ENCODE measurements at regions not wholly inside any gene's neighbourhood (a gene's known extent, or its start where the extent isn't known, plus 50 kb on each side); places are given as distances from the start of the nearest gene placed in this dataset.
"Not testable (repeated sequence)": the region's sequence is repeated elsewhere in the genome, so short reads cannot be mapped to it uniquely, and the experiment has no call there.

GRCh38 chr2:138319616-138320015 is 182.0 kb upstream of the SPOPL start:
- DNase-seq (ENCODE audit: low read depth), result no peak

- no peak for DNase-seq (ENCODE audit: low read depth)
These were observed 180.1 kb upstream of the SPOPL start for GRCh38 chr2:138321458-138321857.

GRCh38 chr2:138323382-138324067 is 178.0 kb upstream of the SPOPL start:
- no peak for DNase-seq (ENCODE audit: low read depth)

GRCh38 chr2:138324068-138324771 is 177.3 kb upstream of the SPOPL start:
- DNase-seq (ENCODE audit: low read depth), result no peak

GRCh38 chr2:138327967-138328366 is 173.6 kb upstream of the SPOPL start:
- DNase-seq (ENCODE audit: low read depth), result peak; percentile 27

DNA sequence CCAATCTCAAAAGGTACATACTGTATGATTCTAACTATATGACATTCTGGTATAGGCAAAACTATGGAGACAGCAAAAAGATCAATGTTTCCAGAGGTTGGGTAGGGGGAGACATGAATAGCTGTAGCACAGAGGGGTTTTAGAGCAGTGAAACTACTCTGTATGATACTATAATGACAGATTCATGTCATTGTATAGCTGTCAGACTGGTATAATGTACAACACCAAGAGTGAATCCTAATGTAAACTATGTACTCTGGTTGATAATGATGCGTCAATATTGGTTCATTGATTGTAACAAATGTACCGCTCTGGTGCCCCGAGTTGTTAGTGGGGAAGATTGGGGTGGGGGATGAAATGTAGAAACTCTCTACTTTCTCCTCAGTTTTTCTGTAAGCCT is 172.4 kb upstream of the SPOPL start:
- no peak for DNase-seq (ENCODE audit: low read depth)

GRCh38 chr2:138329591-138329990 is 172.0 kb upstream of the SPOPL start:
- no peak for DNase-seq (ENCODE audit: low read depth)

DNA sequence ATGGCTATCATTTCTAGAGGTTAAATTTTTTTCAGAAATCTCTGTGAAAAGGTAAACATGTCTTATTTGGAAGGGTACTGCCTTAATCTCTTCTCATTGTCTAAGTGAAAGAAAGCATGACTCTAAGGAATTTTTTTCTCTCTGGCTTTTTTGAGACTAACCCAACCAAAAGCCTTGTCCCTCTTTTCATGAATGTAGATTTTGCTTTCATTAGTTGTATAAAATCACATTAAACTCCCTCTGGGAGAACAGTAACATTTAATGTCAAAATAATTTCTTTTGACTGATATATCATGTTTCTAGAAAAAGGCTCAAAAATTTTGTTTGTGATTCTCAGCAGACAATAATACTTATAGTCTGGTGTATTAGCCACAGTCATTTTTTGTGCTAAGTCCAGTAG is 168.4 kb upstream of the SPOPL start:
- DNase-seq (ENCODE audit: low read depth), result no peak

- no peak for DNase-seq (ENCODE audit: low read depth)
These were observed 167.9 kb upstream of the SPOPL start for GRCh38 chr2:138333677-138334076.

DNA sequence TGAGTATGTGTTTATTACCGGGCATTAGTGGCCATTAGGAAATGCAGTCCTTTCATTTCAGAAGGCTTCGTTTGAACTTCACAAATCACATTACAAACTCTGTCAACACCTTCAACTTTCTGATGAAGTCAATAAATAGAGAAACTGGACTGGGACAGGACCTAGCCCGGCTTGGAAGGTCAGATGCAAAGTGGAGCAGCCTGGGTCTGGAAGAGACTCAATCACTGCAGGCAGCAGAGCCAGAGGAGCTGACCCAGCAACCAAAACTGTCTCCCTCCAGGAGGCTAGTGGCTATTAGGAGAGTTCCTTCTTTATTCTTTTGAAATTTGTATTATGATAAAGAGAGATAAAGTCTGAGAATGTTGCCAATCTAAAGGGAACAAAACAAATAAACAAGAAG is 167.2 kb upstream of the SPOPL start:
- DNase-seq (ENCODE audit: low read depth), result no peak

GRCh38 chr2:138335036-138335435 is 166.5 kb upstream of the SPOPL start:
- DNase-seq (ENCODE audit: low read depth), result no peak

GRCh38 chr2:138336146-138336545 is 165.4 kb upstream of the SPOPL start:
- DNase-seq (ENCODE audit: low read depth), result no peak

DNA sequence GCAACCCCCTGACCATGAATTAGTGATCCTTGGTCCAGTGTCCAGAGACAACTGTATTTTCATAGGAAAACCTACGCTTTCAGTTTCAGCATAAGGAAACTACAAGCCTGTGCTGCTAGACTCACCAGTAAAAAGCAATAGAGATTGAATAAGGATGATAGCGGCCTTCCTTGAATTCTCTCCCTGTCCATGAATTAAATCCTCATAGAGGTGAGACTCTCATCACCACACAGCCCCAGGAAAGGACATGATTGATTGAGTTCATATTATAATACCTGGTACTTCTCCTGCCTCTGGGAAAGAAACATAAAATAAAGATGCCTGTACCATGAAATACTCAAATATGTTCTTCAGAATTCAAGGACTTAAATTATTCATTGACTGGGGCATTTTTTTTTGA is 146.3 kb upstream of the SPOPL start:
- DNase-seq (ENCODE audit: low read depth), result no peak

GRCh38 chr2:138356178-138356577 is 145.4 kb upstream of the SPOPL start:
- peak; percentile 72 for DNase-seq (ENCODE audit: low read depth)

DNA sequence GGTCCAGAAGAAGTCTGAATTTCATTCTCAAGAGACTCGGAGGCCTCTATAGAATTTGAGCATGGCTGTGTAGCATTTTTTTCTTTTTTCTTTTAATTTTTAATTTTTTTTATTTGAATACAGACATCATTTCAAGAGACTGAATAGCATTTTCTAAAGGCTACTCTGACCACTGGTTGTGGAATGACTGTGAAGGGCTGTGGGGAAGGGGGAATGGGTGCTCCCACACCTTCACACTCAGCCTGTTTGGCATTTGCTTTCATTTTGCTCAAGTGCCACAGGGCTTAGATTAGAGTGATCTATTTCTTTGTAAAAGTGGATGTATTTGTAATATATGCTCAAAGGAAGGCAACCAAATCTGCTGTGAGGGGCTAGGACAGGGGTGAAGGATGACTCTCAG is 142.0 kb upstream of the SPOPL start:
- DNase-seq (ENCODE audit: low read depth), result no peak

DNA sequence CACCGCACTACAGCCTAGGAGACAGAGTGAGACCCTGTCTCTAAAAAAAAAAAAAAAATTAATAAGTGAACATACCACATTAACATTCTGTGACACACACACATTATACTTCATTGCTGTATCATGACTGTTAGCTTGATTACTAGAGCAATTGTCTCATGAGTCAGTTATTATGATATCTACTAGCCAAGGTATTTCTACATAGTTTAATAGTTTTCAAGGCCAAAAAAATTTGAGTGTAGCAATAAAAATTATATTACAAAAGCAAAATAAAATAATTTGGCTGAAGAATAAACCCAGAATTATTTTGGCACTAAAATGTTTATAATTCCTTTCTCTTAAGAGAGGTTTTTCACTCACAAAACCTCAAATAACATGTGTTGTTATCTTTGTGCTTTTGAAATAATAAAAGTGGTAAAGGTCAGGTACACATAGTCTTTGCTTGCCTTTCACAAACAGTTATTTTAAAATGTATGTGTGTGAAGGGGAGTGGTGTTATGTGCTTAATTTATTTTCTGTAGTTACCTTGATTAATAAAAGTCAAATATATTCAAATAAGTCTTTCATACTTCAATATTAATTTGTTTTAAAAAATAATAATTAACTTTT is 136.9 kb upstream of the SPOPL start:
- DNase-seq (ENCODE audit: low read depth), result peak; percentile 40

DNA sequence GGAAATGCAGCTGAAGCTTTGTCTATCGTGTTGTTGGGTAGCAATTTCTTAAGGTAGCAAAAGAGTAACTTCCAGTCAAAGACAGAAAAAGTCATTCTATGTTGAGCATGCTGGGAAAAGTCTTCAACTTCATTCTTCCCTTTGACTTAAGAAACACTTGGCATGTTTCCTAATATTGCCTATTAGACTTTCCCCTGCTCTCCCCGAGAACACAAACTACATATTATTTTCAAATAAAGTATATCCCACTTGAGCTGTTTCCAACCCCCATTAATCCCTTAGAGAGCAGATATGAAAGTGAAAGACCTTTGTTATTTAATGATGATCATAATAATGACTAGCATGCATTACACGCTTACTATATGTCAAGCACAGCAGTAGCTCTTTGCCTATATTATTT is 136.0 kb upstream of the SPOPL start:
- DNase-seq (ENCODE audit: low read depth), result no peak

- DNase-seq (ENCODE audit: low read depth), result no peak
These were observed 131.7 kb upstream of the SPOPL start for GRCh38 chr2:138369856-138370255.

DNA sequence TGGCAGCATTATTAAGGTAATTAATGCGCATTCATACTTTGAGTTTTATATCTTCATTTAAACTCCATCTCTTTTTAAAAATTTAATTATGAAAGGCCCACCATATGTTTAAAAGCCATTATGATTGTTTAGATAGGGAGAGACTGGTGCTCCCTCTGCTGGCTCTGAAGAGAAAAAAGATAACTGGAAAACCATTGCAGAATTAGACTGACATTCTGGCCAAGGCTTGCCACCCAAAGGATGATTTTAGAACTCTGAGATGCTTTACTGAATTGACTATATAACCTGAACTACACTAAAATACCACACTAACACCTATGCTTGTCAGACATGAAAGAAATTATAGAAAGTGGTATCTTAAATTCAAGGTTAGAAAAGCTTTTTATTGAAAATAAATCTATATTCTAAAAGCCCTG is 127.6 kb upstream of the SPOPL start:
- DNase-seq (ENCODE audit: low read depth), result peak; percentile 32

DNA sequence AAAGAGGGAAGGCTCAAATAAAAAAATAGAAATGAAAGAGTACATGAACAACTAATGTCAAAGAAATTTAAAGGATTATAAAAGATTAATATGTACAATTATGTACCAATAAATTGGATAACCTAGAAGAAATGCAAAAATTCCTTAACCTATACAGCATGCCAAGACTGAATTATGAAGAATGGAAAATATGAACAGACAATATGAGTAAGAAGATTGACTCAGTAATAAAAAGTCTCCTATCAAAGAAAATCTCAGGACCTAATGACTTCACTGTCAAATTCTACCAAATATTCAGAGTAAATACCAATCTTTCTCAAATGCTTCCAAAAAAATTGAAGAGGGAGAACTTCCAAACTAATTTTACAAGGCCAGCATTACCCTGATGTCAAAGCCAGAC is 120.2 kb upstream of the SPOPL start:
- no peak for DNase-seq (ENCODE audit: low read depth)

DNA sequence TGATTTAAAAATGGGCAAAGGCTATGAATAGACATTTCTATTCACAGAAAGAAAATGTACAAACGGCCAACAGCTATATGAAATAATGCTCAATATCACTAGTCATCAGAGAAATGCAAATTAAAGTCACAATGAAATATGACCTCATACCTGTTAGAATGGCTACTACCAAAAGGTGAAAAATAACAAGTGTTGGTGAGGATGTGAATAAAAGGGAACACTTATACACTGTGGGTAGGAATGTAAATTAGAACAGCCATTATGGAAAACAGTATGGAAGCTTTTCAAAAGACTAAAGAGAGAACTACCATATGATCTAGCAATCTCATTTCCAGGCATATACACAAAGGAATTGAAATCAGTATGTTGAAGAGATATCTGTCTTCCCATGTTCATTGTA is 118.9 kb upstream of the SPOPL start:
- DNase-seq (ENCODE audit: low read depth), result no peak

DNA sequence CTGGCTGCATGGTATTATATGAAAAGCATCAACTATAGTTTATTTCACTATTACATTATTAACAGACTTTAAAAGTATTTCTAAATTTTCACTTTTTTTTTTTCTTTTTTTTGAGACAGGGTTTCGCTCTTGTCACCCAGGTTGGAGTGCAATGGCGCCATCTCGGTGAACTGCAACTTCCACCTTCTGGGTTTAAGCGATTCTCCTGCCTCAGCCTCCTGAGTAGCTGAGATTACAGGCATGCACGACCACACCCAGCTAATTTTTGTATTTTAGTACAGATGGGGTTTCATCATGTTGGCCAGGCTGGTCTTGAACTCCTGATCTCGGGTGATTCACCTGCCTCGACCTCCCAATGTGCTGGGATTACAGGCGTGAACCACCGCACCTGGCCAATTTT is 115.4 kb upstream of the SPOPL start:
- DNase-seq (ENCODE audit: low read depth), result not testable (repeated sequence)

DNA sequence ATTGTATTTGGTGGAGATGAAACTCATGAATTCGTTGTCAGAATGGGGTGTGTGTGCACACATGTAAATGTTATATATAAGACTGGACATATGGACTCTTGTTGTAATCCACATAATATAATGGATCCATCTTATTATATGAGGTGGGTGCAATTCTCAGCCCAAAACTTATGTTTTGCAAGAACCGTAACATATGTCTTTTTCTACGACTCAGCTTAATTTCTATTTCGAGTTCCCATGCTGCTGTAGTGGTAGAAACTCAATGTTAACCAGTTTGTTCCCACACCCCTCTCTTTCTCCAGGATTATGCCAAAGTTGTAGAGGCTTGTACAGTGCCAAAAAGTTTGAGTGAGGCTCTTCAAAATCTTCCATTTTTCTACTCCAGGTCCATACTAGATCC is 112.5 kb upstream of the SPOPL start:
- DNase-seq (ENCODE audit: low read depth), result no peak
